GM12878 (cell line): ENCODE measurements at regions not wholly inside any gene's neighbourhood (a gene's known extent, or its start where the extent isn't known, plus 50 kb on each side); places are given as distances from the start of the nearest gene placed in this dataset.

Experiments
- ATAC-seq: fragments of 200-7000 bp; cut with Tn5 transposase; 3 replicates; pipeline ENCODE4 v1.9.1; 2020; ENCODE audit warnings: mild to moderate bottlenecking, moderate library complexity
- BruUV-seq: library from RNA; stranded (reverse); fragments of 400-500 nt; replicated peaks from 2 replicates; lab custom pipeline; 2021; lab: Mats Ljungman, UMichigan
- CTCF ChIA-PET: fragments of 300-600 bp; sonication (Branson Sonifier 250); formaldehyde crosslinking; extraction: SDS; loops from one replicate; lab custom pipeline; 2021; ENCODE audit warnings: inconsistent platforms; lab: Yijun Ruan, JAX
- POLR2A ChIA-PET: fragments of 350-600 bp; formaldehyde crosslinking; extraction: SDS; loops from one replicate; lab custom pipeline; 2021; ENCODE audit warnings: inconsistent platforms; lab: Charles Lee
- RAD21 ChIA-PET: fragments of 300-600 bp; sonication (Branson Sonifier 250); formaldehyde crosslinking; loops from one replicate; lab custom pipeline; 2023; ENCODE audit warnings: antibody characterized with exemption; ENCODE audit not compliant: unreplicated experiment; lab: Charles Lee
- SMC1A ChIA-PET: fragments of 300-600 bp; sonication (Branson Sonifier 250); formaldehyde crosslinking; loops from one replicate; lab custom pipeline; 2023; ENCODE audit not compliant: unreplicated experiment, uncharacterized antibody; lab: Charles Lee
- DNase-seq: peaks from one replicate; pipeline ENCODE4 v3.0.0-alpha.2; 2011; ENCODE audit warnings: low read depth, low spot score
- FAIRE-seq: peaks from 3 replicates; lab custom pipeline; 2011; peaks lifted over from hg19 to GRCh38; lab: Jason Lieb, UNC
- H2AFZ ChIP-seq: 2 replicates; pipeline ENCODE4 v1.6.0; 2011; ENCODE audit warnings: low read depth, low read length, control low read depth; ENCODE audit not compliant: control insufficient read depth
- H3K27ac ChIP-seq: 2 replicates; pipeline ENCODE4 v1.5.1; 2011; ENCODE audit warnings: control low read depth; ENCODE audit not compliant: control insufficient read depth, insufficient read depth
- H3K27me3 ChIP-seq, 2 experiments: replicated peaks in 1 of 2; 2 replicates each; pipeline versions ENCODE4 v1.6.0 to v1.6.1; 2011; ENCODE audit warnings: low read length in 1 of 2; ENCODE audit not compliant: control insufficient read depth in 2 of 2, insufficient read depth in 2 of 2
- H3K36me3 ChIP-seq, 2 experiments: 2 replicates each; pipeline ENCODE4 v1.5.1; 2011; ENCODE audit warnings: low read length in 1 of 2; ENCODE audit not compliant: control insufficient read depth in 2 of 2, insufficient read depth in 2 of 2
- H3K4me1 ChIP-seq: 2 replicates; pipeline ENCODE4 v1.6.1; 2011; ENCODE audit warnings: mild to moderate bottlenecking, low read length, moderate library complexity, mixed read lengths; ENCODE audit not compliant: control insufficient read depth, insufficient read depth
- H3K4me2 ChIP-seq: 2 replicates; pipeline ENCODE4 v1.6.0; 2011; ENCODE audit warnings: control low read depth; ENCODE audit not compliant: control insufficient read depth, insufficient read depth
- H3K4me3 ChIP-seq: fragments of 200-600 bp; sonication (generic); 2 replicates; pipeline ENCODE4 v1.5.1; 2016
- H3K79me2 ChIP-seq: 2 replicates; pipeline ENCODE4 v1.6.0; 2011; ENCODE audit warnings: low read length; ENCODE audit not compliant: control insufficient read depth, insufficient read depth
- H3K9ac ChIP-seq: 2 replicates; pipeline ENCODE4 v1.8.0; 2011; ENCODE audit warnings: low read length, control low read depth, mixed read lengths; ENCODE audit not compliant: control insufficient read depth, insufficient read depth
- H3K9me3 ChIP-seq: replicated peaks from 3 replicates; pipeline ENCODE4 v1.5.1; 2011; ENCODE audit warnings: mild to moderate bottlenecking, low read length; ENCODE audit not compliant: control insufficient read depth, insufficient read depth
- H4K20me1 ChIP-seq: 2 replicates; pipeline ENCODE4 v1.6.0; 2011; ENCODE audit not compliant: control insufficient read depth, insufficient read depth
- EP300 ChIP-seq, 2 experiments: fragments of 150-350 bp in 1 of 2; IDR thresholded peaks; 2 replicates each; pipeline ENCODE4 v1.6.1; 2011 to 2012; ENCODE audit warnings: low read depth in 2 of 2, low read length in 2 of 2, borderline replicate concordance in 1 of 2, improper control_type of control experiment in 1 of 2, inconsistent platforms in 1 of 2; ENCODE audit not compliant: control insufficient read depth in 1 of 2
- EZH2 ChIP-seq: IDR thresholded peaks from 2 replicates; pipeline ENCODE4 v1.6.1; 2012; ENCODE audit warnings: low read depth, mild to moderate bottlenecking, control low read depth, inconsistent platforms, low read length, borderline replicate concordance; ENCODE audit not compliant: control insufficient read depth
- HDGF ChIP-seq: fragments of 450-650 bp; IDR thresholded peaks from 2 replicates; pipeline ENCODE4 v1.6.1; 2016; ENCODE audit warnings: antibody characterized with exemption
- IRF3 ChIP-seq: fragments of 450-650 bp; IDR thresholded peaks from 2 replicates; pipeline ENCODE4 v1.6.1; 2014; ENCODE audit warnings: mild to moderate bottlenecking
- KAT2A ChIP-seq: conservative IDR thresholded peaks from 2 replicates; pipeline ENCODE4 v1.6.1; 2011; ENCODE audit warnings: low read depth, low read length; ENCODE audit not compliant: control insufficient read depth
- MTA3 ChIP-seq: IDR thresholded peaks from 2 replicates; pipeline ENCODE4 v1.6.1; 2012; ENCODE audit warnings: low read length, inconsistent platforms, borderline replicate concordance
- NFXL1 ChIP-seq: fragments of 450-650 bp; IDR thresholded peaks from 2 replicates; pipeline ENCODE4 v1.6.1; 2017; ENCODE audit warnings: antibody characterized with exemption, mild to moderate bottlenecking, borderline replicate concordance
- PAX5 ChIP-seq: IDR thresholded peaks from 2 replicates; pipeline ENCODE4 v1.6.1; 2011; ENCODE audit warnings: low read depth, low read length, borderline replicate concordance
- POLR2A ChIP-seq: IDR thresholded peaks from 2 replicates; pipeline ENCODE4 v1.6.1; 2011; ENCODE audit warnings: low read depth, mild to moderate bottlenecking, low read length
- PRDM15 ChIP-seq: fragments of 450-650 bp; formaldehyde crosslinking; IDR thresholded peaks from 2 replicates; pipeline ENCODE4 v1.4.0; 2020; ENCODE audit warnings: mild to moderate bottlenecking, moderate library complexity
- SRF ChIP-seq, 2 experiments: IDR thresholded peaks; 2 replicates each; pipeline ENCODE4 v1.6.1; 2011; ENCODE audit warnings: low read depth in 2 of 2, low read length in 2 of 2, mild to moderate bottlenecking in 1 of 2, moderate library complexity in 1 of 2
- SUZ12 ChIP-seq: fragments of 200-600 bp; sonication (generic); IDR thresholded peaks from one replicate; pipeline ENCODE4 v1.6.1; 2018; ENCODE audit warnings: antibody characterized with exemption, mild to moderate bottlenecking; ENCODE audit not compliant: unreplicated experiment
- USF1 ChIP-seq: IDR thresholded peaks from 2 replicates; pipeline ENCODE4 v1.6.1; 2011; ENCODE audit warnings: borderline replicate concordance, low read depth, mild to moderate bottlenecking, moderate library complexity, mixed read lengths, low read length; ENCODE audit not compliant: insufficient read depth; ENCODE audit errors: extremely low read length
- ZBTB33 ChIP-seq: fragments of 450-650 bp; IDR thresholded peaks from 2 replicates; pipeline ENCODE4 v1.6.1; 2017; ENCODE audit warnings: mild to moderate bottlenecking
- WGBS: methylation state at CpG from one replicate; pipeline ENCODE4 v1.1.6; 2016; ENCODE audit warnings: low lambda C conversion rate; ENCODE audit not compliant: insufficient replicate concordance, insufficient coverage; ENCODE audit errors: missing lambda C conversion rate; 5-methylcytosine and 5-hydroxymethylcytosine counted together
- in situ Hi-C: fragments of 300-500 bp; cut with MboI; formaldehyde crosslinking; loops from 9 replicates; pipeline ENCODE4 v1.14.3; 2018; ENCODE audit warnings: mixed read lengths
- intact Hi-C: fragments of 100-400 bp; cut with micrococcal nuclease; formaldehyde crosslinking; loops from one replicate; pipeline ENCODE4 v1.14.2; 2022; ENCODE audit not compliant: unreplicated experiment

GRCh38 chr2:160570376-160570775 lies 76.8 kb upstream of the RBMS1 start:
- in situ Hi-C loops, result no loop called here
- no peak for TF ChIP-seq MTA3
- no peak for TF ChIP-seq SRF (IDR thresholded peaks at IDR 0.05; ENCODE audit: low read depth in 2 of 2, low read length in 2 of 2)
- no peak for TF ChIP-seq PRDM15 (CRISPR knock-in tag)
- TF ChIP-seq EP300 (IDR thresholded peaks at IDR 0.05; ENCODE audit: borderline replicate concordance in 1 of 2, control insufficient read depth in 1 of 2, low read depth in 2 of 2, low read length in 2 of 2), result no peak
- TF ChIP-seq ZBTB33, result no peak
- no peak for TF ChIP-seq IRF3
- no peak for TF ChIP-seq POLR2A
- TF ChIP-seq NFXL1, result no peak
- TF ChIP-seq USF1, result no peak
- no peak for TF ChIP-seq HDGF
- TF ChIP-seq PAX5, result no peak
- no peak for TF ChIP-seq KAT2A
- TF ChIP-seq SUZ12, result no peak
- no peak for TF ChIP-seq EZH2
- TF ChIP-seq, all 136 proteins: peak for 0

More at GRCh38 chr2:160570376-160570775, 76.8 kb upstream of the RBMS1 start:
- Histone ChIP-seq H3K4me2 (no peak overlapping the region), H4K20me1 (no peaks in the 10 kb centered on the region), H3K4me1 (no peaks in the 10 kb centered on the region), H3K27ac (no peak overlapping the region), H3K36me3 (no peaks in the 10 kb centered on the region), H3K9me3 (no peaks in the 10 kb centered on the region), H3K27me3 (no peaks in the 10 kb centered on the region), H3K9ac (no peak overlapping the region), H3K4me3 (no peak overlapping the region), H2AFZ (no peak overlapping the region), H3K79me2 (no peaks in the 10 kb centered on the region)
- 60% methylated on average over 2 of the region's 2 CpGs for WGBS
- FAIRE-seq (no peak), ATAC-seq (no peak), DNase-seq (no peak)
- RAD21 ChIA-PET, result no interaction called here
- intact Hi-C loops, result no loop called here
- CTCF ChIA-PET, result interaction anchor here (0.7 kb wide), 1 partner anchor 231 kb away, joined by 4 read pairs; no protein-coding TSS in a partner anchor
- POLR2A ChIA-PET, result no interaction called here
- BruUV-seq, result no TSS peak
- SMC1A ChIA-PET, result no interaction called here
